B cell (primary cell): ENCODE measurements at regions not wholly inside any gene's neighbourhood (a gene's known extent, or its start where the extent isn't known, plus 50 kb on each side); places are given as distances from the start of the nearest gene placed in this dataset.

Experiments
- ATAC-seq: fragments of 200-7000 bp; cut with Tn5 transposase; one replicate; pipeline ENCODE4 v1.10.0; 2021; ENCODE audit warnings: low read depth, mild to moderate bottlenecking, moderate number of reproducible peaks, moderate library complexity
- CTCF ChIA-PET: fragments of 350-600 bp; sonication (Branson Sonifier 250); formaldehyde crosslinking; loops from one replicate; lab custom pipeline; 2021; ENCODE audit warnings: antibody characterized with exemption, inconsistent platforms; lab: Charles Lee
- POLR2A ChIA-PET: fragments of 350-600 bp; sonication (Branson Sonifier 250); formaldehyde crosslinking; loops from one replicate; lab custom pipeline; 2021; ENCODE audit warnings: antibody characterized with exemption; lab: Charles Lee
- DNase-seq: peaks from one replicate; pipeline ENCODE4 v3.0.0; 2013
- H2AFZ ChIP-seq: 2 replicates; pipeline ENCODE4 v1.6.1; 2012; ENCODE audit warnings: mild to moderate bottlenecking, low read depth, low read length; ENCODE audit not compliant: insufficient read depth, poor library complexity, severe bottlenecking
- H3K27ac ChIP-seq, 2 donors: 1 replicate in 1 of 2; 2 replicates in 1 of 2; pipeline ENCODE4 v1.5.1; 2012 to 2013; ENCODE audit warnings: low read length in 2 of 2, mild to moderate bottlenecking in 2 of 2, moderate library complexity in 1 of 2
- H3K27me3 ChIP-seq, 4 experiments: fragments of 200-600 bp in 1 of 4; sonication (generic) in 1 of 4; replicated peaks in 1 of 4; 1 replicate in 2 of 4; 2 replicates in 2 of 4; pipeline versions ENCODE4 v1.6.1 to v1.7.0; 2013 to 2016; ENCODE audit warnings: low read length in 3 of 4, mild to moderate bottlenecking in 2 of 4, mixed read lengths in 1 of 4, moderate library complexity in 1 of 4; ENCODE audit not compliant: insufficient read depth in 4 of 4, control insufficient read depth in 3 of 4; ENCODE audit errors: control extremely low read depth in 1 of 4
- H3K36me3 ChIP-seq, 2 experiments: replicated peaks in 1 of 2; 1 replicate in 1 of 2; 2 replicates in 1 of 2; pipeline versions ENCODE4 v1.6.1 to v1.7.1; 2013; ENCODE audit warnings: low read length in 1 of 2; ENCODE audit not compliant: insufficient read depth in 2 of 2, control insufficient read depth in 1 of 2; ENCODE audit errors: control extremely low read depth in 1 of 2, extremely low read depth in 1 of 2
- H3K4me1 ChIP-seq, 2 donors: fragments of 200-600 bp in 1 of 2; sonication (generic) in 1 of 2; 1 replicate in 1 of 2; 2 replicates in 1 of 2; pipeline versions ENCODE4 v1.5.1 to v1.6.1; 2013 to 2017; ENCODE audit warnings: low read length in 2 of 2; ENCODE audit not compliant: control insufficient read depth in 2 of 2, insufficient read depth in 2 of 2
- H3K4me2 ChIP-seq: replicated peaks from 2 replicates; pipeline ENCODE3; 2012; ENCODE audit warnings: mild to moderate bottlenecking, low read depth, low read length; ENCODE audit not compliant: poor library complexity, severe bottlenecking
- H3K4me3 ChIP-seq, 5 experiments: fragments of 200-600 bp in 1 of 5; sonication (generic) in 1 of 5; 1 replicate in 3 of 5; 2 replicates in 2 of 5; pipeline versions ENCODE4 v1.5.1 to v1.7.0; 2011 to 2016; ENCODE audit warnings: low read length in 4 of 5, mild to moderate bottlenecking in 4 of 5, low read depth in 2 of 5, control low read depth in 1 of 5, moderate library complexity in 1 of 5; ENCODE audit not compliant: insufficient read depth in 1 of 5; ENCODE audit errors: control extremely low read depth in 1 of 5, extremely low read depth in 1 of 5
- H3K79me2 ChIP-seq: fragments of 200-600 bp; sonication (generic); one replicate; pipeline ENCODE4 v1.6.0; 2016; ENCODE audit warnings: low read length; ENCODE audit not compliant: control insufficient read depth, insufficient read depth
- H3K9ac ChIP-seq: fragments of 200-600 bp; sonication (generic); 2 replicates; pipeline ENCODE4 v1.6.1; 2017; ENCODE audit warnings: mild to moderate bottlenecking, low read length, moderate library complexity
- H3K9me3 ChIP-seq, 3 donors: one replicate each; pipeline versions ENCODE4 v1.6.1 to v1.7.1; 2013; ENCODE audit warnings: low read length in 2 of 3; ENCODE audit not compliant: control insufficient read depth in 2 of 3, insufficient read depth in 1 of 3; ENCODE audit errors: control extremely low read depth in 1 of 3
- H4K20me1 ChIP-seq: 2 replicates; pipeline ENCODE4 v1.6.0; 2012; ENCODE audit warnings: mild to moderate bottlenecking, low read length; ENCODE audit not compliant: insufficient read depth, control insufficient read depth, poor library complexity, severe bottlenecking
- H3K27ac Mint-ChIP-seq: one replicate; pipeline ENCODE4 v1.8.0; 2021; ENCODE audit warnings: mixed read lengths
- H3K27me3 Mint-ChIP-seq: one replicate; pipeline ENCODE4 v1.8.0; 2021; ENCODE audit warnings: mixed read lengths
- H3K4me1 Mint-ChIP-seq: one replicate; pipeline ENCODE4 v1.8.0; 2021; ENCODE audit warnings: mixed read lengths
- H3K4me3 Mint-ChIP-seq: one replicate; pipeline ENCODE4 v1.8.0; 2021; ENCODE audit warnings: mixed read lengths
- H3K9me3 Mint-ChIP-seq: one replicate; pipeline ENCODE4 v1.8.0; 2022; ENCODE audit warnings: mixed read lengths; ENCODE audit not compliant: insufficient read depth
- CTCF ChIP-seq: fragments of 200-600 bp; IDR thresholded peaks from one replicate; pipeline ENCODE4 v1.8.0; 2022; ENCODE audit warnings: antibody characterized with exemption, mild to moderate bottlenecking
- EZH2 ChIP-seq: IDR thresholded peaks from 2 replicates; pipeline ENCODE4 v1.6.1; 2012; ENCODE audit warnings: borderline replicate concordance, low read depth, mild to moderate bottlenecking, moderate library complexity, low read length; ENCODE audit not compliant: insufficient read depth, poor library complexity, severe bottlenecking
- WGBS: methylation state at CpG from one replicate; pipeline ENCODE4 v1.1.5; 2013; ENCODE audit warnings: missing lambda C conversion rate; ENCODE audit not compliant: insufficient coverage; 5-methylcytosine and 5-hydroxymethylcytosine counted together
- intact Hi-C: fragments of 100-400 bp; cut with micrococcal nuclease; formaldehyde crosslinking; loops from one replicate; pipeline ENCODE4 v1.10.0; 2022

GRCh38 chr3:24594161-24594560, 99.5 kb upstream of the THRB start:
- Histone ChIP-seq H4K20me1 (no peaks in the 10 kb centered on the region), H3K4me3 (no peak overlapping the region), H3K36me3 (no peaks in the 10 kb centered on the region), H2AFZ (no peak overlapping the region), H3K9ac (no peak overlapping the region), H3K4me2 (no peak overlapping the region), H3K27me3 (no peaks in the 10 kb centered on the region), H3K27ac (no peak overlapping the region), H3K9me3 (no peaks in the 10 kb centered on the region), H3K4me1 (no peaks in the 10 kb centered on the region), H3K79me2 (no peaks in the 10 kb centered on the region)
- Mint-ChIP-seq H3K4me1 (no peaks in the 10 kb centered on the region), H3K27me3 (peaks cover 11% of the 10 kb centered on the region), H3K4me3 (no peak overlapping the region), H3K27ac (no peak overlapping the region), H3K9me3 (no peaks in the 10 kb centered on the region)
- DNase-seq (no peak), ATAC-seq (no peak)
- CTCF ChIA-PET: no interaction called here
- intact Hi-C loops: no loop called here
- POLR2A ChIA-PET: no interaction called here
- TF ChIP-seq EZH2 (no peak), CTCF (no peak)

GRCh38 chr3:24595796-24596195, 101.1 kb upstream of the THRB start:
- Histone ChIP-seq H2AFZ (no peak overlapping the region), H3K27me3 (no peaks in the 10 kb centered on the region), H3K27ac (no peak overlapping the region), H3K36me3 (no peaks in the 10 kb centered on the region), H4K20me1 (no peaks in the 10 kb centered on the region), H3K4me2 (no peak overlapping the region), H3K79me2 (no peaks in the 10 kb centered on the region), H3K9ac (no peak overlapping the region), H3K4me1 (no peaks in the 10 kb centered on the region), H3K9me3 (no peaks in the 10 kb centered on the region), H3K4me3 (no peak overlapping the region)
- Mint-ChIP-seq H3K27ac (no peak overlapping the region), H3K4me3 (no peak overlapping the region), H3K9me3 (no peaks in the 10 kb centered on the region), H3K27me3 (peaks cover 11% of the 10 kb centered on the region), H3K4me1 (no peaks in the 10 kb centered on the region)
- WGBS: no CpG with 5 or more reads among the region's 2 CpGs
- POLR2A ChIA-PET: no interaction called here
- DNase-seq (no peak), ATAC-seq (no peak)
- intact Hi-C loops: no loop called here
- CTCF ChIA-PET: no interaction called here
- no peak for TF ChIP-seq CTCF
- no peak for TF ChIP-seq EZH2
